Heart right ventricle (tissue), 16 donors: ENCODE measurements at regions not wholly inside any gene's neighbourhood (a gene's known extent, or its start where the extent isn't known, plus 50 kb on each side); places are given as distances from the start of the nearest gene placed in this dataset.

Experiments
- ATAC-seq, 8 donors: fragments of 200-7000 bp; cut with Tn5 transposase; one replicate each; pipeline ENCODE4 v1.9.1; 2020; ENCODE audit warnings: mild to moderate bottlenecking in 8 of 8, moderate library complexity in 8 of 8, moderate number of reproducible peaks in 1 of 8
- DNase-seq, 2 donors: peaks; one replicate each; pipeline ENCODE4 v3.0.0-alpha.2; 2020
- H3K27ac ChIP-seq, 10 donors: fragments of 200-600 bp; sonication (generic) in 2 of 10; one replicate each; pipeline versions ENCODE4 v1.5.0 to v1.8.0; 2020 to 2022; ENCODE audit warnings: mild to moderate bottlenecking in 3 of 10
- H3K27me3 ChIP-seq, 7 donors: fragments of 200-600 bp; one replicate each; pipeline ENCODE4 v1.8.0; 2021 to 2022; ENCODE audit warnings: mild to moderate bottlenecking in 2 of 7
- H3K36me3 ChIP-seq, 9 donors: fragments of 200-600 bp; sonication (generic) in 1 of 9; one replicate each; pipeline versions ENCODE4 v1.5.0 to v1.8.0; 2020 to 2022; ENCODE audit warnings: mild to moderate bottlenecking in 2 of 9
- H3K4me1 ChIP-seq, 9 donors: fragments of 200-600 bp; sonication (generic) in 1 of 9; one replicate each; pipeline versions ENCODE4 v1.5.0 to v1.8.0; 2020 to 2022; ENCODE audit warnings: mild to moderate bottlenecking in 4 of 9
- H3K4me3 ChIP-seq, 10 donors: fragments of 200-600 bp; sonication (generic) in 2 of 10; one replicate each; pipeline versions ENCODE4 v1.5.0 to v1.8.0; 2020 to 2022; ENCODE audit warnings: mild to moderate bottlenecking in 7 of 10, moderate library complexity in 2 of 10
- H3K9me3 ChIP-seq, 11 donors: fragments of 200-600 bp in 10 of 11; sonication (generic) in 2 of 11; one replicate each; pipeline versions ENCODE4 v1.5.0 to v1.8.0; 2013 to 2022; ENCODE audit warnings: mild to moderate bottlenecking in 2 of 11, control low read depth in 1 of 11, moderate library complexity in 1 of 11
- WGBS, 2 donors: extraction: QIAGEN DNeasy Blood & Tissue Kit; methylation state at CpG; one replicate each; pipeline ENCODE4 v1.1.7; 2013; ENCODE audit warnings: inconsistent platforms in 1 of 2; 5-methylcytosine and 5-hydroxymethylcytosine counted together
- intact Hi-C, 10 donors: fragments of 100-400 bp; cut with DNase I; formaldehyde crosslinking; loops; one replicate each; pipeline versions ENCODE4 v1.11.1 to v1.14.2; 2022
- TF ChIP-seq, protein P1 (sequence below), 9 donors: fragments of 200-600 bp; sonication (generic) in 2 of 9; IDR thresholded peaks; one replicate each; pipeline versions ENCODE4 v1.5.0 to v1.8.0; 2021 to 2022; ENCODE audit warnings: antibody characterized with exemption in 9 of 9, mild to moderate bottlenecking in 5 of 9, moderate library complexity in 1 of 9
- donor health status: Arrhythmogenic right ventricular cardiomyopathy.
- donor health status: ischemic (EF 13 %, LVEDD 7.1; RV severe dilation, severe dysfunction).
- donor health status: healthy with polysubstance abuse.
- donor health status: DM: no; HTN: yes; CAD: no.
- donor health status: DM: no; HTN: no; CAD: no.
- donor health status: ischemic (EF 25% LVEDD 6.9; RV normal size, moderate dysfunction).
- donor health status: ischemic (EF 25% LVEDD 5.7; RV mildly dilated, moderate dysfunction).
- donor health status: healthy.
- donor health status: DM: yes; HTN: yes; CAD: no.
- donor health status: Ischemic cardiomyopathy.
- donor health status: ischemic (EF 35%, LVEDD 5.7; RV mildly dilated, moderate dysfunction).
- donor health status: nonischemic (EF 11% LVEDD 7.7; RV severe dilation, severe dysfunction).
- donor health status: DM: yes; HTN: yes; CAD: no.
- donor health status: PGD.
- donor health status: ischemic (EF 29% LVEDD 5.4; RV normal size, mild dysfunction).
- donor health status: nonischemic (EF 23%, LVEDD 6.1; RV moderate dilation, normal function).

DNA sequence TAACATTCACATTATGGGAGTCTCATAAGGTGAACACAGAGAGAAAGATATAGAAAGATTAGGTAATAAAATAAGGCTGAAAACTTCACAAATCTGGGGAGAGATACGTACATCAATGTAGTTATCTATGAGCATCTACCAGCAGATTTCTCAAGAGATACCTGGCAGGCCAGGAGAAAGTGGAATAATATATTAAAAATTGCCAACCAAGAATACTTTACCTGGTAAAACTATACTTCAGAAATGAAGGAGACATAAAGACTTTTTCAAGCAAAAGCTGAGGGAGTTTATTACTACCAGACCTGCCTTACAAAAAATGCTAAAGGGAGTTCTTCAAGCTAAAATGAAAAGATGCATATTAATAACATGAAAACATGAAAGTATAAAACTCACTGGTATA, 78.8 kb upstream of the COMTD1 start:
- 77 to 78% methylated on average over 1 of the region's 1 CpG for WGBS, 2 donors
- intact Hi-C loops, result no loop called here
- ATAC-seq, result no peak
- DNase-seq, result no peak
- Histone ChIP-seq H3K4me3 (no peak overlapping the region), H3K9me3 (peaks cover 0 to 74% (median 21%) of the 10 kb centered on the region in 11 donors), H3K27ac (no peak overlapping the region), H3K36me3 (no peaks in the 10 kb centered on the region), H3K27me3 (no peaks in the 10 kb centered on the region), H3K4me1 (no peaks in the 10 kb centered on the region)
- TF ChIP-seq, protein P1, sequence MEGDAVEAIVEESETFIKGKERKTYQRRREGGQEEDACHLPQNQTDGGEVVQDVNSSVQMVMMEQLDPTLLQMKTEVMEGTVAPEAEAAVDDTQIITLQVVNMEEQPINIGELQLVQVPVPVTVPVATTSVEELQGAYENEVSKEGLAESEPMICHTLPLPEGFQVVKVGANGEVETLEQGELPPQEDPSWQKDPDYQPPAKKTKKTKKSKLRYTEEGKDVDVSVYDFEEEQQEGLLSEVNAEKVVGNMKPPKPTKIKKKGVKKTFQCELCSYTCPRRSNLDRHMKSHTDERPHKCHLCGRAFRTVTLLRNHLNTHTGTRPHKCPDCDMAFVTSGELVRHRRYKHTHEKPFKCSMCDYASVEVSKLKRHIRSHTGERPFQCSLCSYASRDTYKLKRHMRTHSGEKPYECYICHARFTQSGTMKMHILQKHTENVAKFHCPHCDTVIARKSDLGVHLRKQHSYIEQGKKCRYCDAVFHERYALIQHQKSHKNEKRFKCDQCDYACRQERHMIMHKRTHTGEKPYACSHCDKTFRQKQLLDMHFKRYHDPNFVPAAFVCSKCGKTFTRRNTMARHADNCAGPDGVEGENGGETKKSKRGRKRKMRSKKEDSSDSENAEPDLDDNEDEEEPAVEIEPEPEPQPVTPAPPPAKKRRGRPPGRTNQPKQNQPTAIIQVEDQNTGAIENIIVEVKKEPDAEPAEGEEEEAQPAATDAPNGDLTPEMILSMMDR (IDR thresholded peaks at IDR 0.05), result no peak

GRCh38 chr10:75312440-75312839, 76.7 kb upstream of the COMTD1 start:
- intact Hi-C loops, result no loop called here
- DNase-seq (no peak), ATAC-seq (no peak)
- TF ChIP-seq, protein P1 (IDR thresholded peaks at IDR 0.05), result no peak
- H3K4me1 ChIP-seq, result no peaks in the 10 kb centered on the region
- H3K27ac ChIP-seq, result no peak overlapping the region
- no peak overlapping the region for H3K4me3 ChIP-seq
- H3K9me3 ChIP-seq, result peaks cover 0 to 62% (median 21%) of the 10 kb centered on the region in 11 donors
- no peaks in the 10 kb centered on the region for H3K36me3 ChIP-seq
- H3K27me3 ChIP-seq, result no peaks in the 10 kb centered on the region

DNA sequence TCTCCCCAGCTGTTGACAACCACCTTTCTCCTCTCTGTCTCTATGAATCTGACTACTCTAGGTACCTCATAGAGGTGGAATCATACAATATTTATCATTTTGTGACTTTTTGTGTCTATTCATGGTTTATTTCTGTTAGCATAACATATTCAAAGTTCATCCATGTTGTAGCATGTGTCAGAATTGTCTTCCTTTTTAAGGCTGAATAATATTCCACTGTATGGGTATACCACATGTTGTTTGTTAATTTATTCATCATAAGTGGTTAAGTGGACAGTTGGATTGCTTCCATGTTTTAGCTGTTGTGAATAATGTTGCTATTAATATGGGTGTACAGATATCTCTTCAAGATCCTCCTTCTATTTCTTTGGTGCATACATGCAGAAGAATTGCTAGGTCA, 69.9 kb upstream of the COMTD1 start:
- ATAC-seq, result no peak
- Histone ChIP-seq H3K4me1 (no peaks in the 10 kb centered on the region), H3K9me3 (peaks cover 0 to 23% (median 3%) of the 10 kb centered on the region in 11 donors), H3K27ac (no peak overlapping the region), H3K27me3 (no peaks in the 10 kb centered on the region), H3K36me3 (no peaks in the 10 kb centered on the region), H3K4me3 (no peak overlapping the region)
- TF ChIP-seq, protein P1 (IDR thresholded peaks at IDR 0.05), result no peak
- intact Hi-C loops, result no loop called here
- no peak for DNase-seq

GRCh38 chr10:75304741-75305390, 69.1 kb upstream of the COMTD1 start:
- TF ChIP-seq, protein P1 (IDR thresholded peaks at IDR 0.05), result no peak
- no peaks in the 10 kb centered on the region for H3K27me3 ChIP-seq
- no peaks in the 10 kb centered on the region for H3K36me3 ChIP-seq
- no peak overlapping the region for H3K4me3 ChIP-seq
- intact Hi-C loops, result no loop called here
- WGBS, 2 donors, result 90 to 96% methylated on average over 2 of the region's 2 CpGs
- no peaks in the 10 kb centered on the region for H3K4me1 ChIP-seq
- H3K27ac ChIP-seq, result no peak overlapping the region
- no peak for ATAC-seq
- peaks cover 0 to 25% (median 3%) of the 10 kb centered on the region in 11 donors for H3K9me3 ChIP-seq
- DNase-seq, result no peak
